ENCODE measurements at regions not wholly inside any gene's neighbourhood (a gene's known extent, or its start where the extent isn't known, plus 50 kb on each side); places are given as distances from the start of the nearest gene placed in this dataset.

GRCh38 chr6:10307028-10307427, 107.8 kb downstream of the TFAP2A start:
- Histone ChIP-seq H3K27me3 (ENCODE audit: control insufficient read depth in 3 of 3, insufficient read depth in 3 of 3, low read length in 2 of 3) (no peaks in the 10 kb centered on the region), H3K9ac (ENCODE audit: insufficient read depth in 1 of 2, low read length in 2 of 2) (no peak overlapping the region), H3K4me1 (ENCODE audit: control insufficient read depth in 5 of 5, insufficient read depth in 5 of 5, low read length in 5 of 5) (no peaks in the 10 kb centered on the region), H3K9me3 (ENCODE audit: control insufficient read depth in 4 of 4, insufficient read depth in 3 of 4, low read length in 3 of 4) (no peaks in the 10 kb centered on the region), H3K27ac (ENCODE audit: low read depth in 1 of 2, low read length in 1 of 2) (no peak overlapping the region), H3K4me3 (no peak overlapping the region), H3K36me3 (ENCODE audit: control insufficient read depth in 4 of 4, insufficient read depth in 4 of 4, low read length in 4 of 4) (no peaks in the 10 kb centered on the region)
- TF ChIP-seq CTCF (IDR thresholded peaks at IDR 0.05; ENCODE audit: control extremely low read depth, extremely low read depth), result no peak
- 97% methylated on average over 7 of the region's 7 CpGs for WGBS, 2 donors
- no peak for DNase-seq
- ATAC-seq (ENCODE audit: insufficient read depth, low FRiP score), result no peak

- Histone ChIP-seq H3K9ac (ENCODE audit: insufficient read depth in 1 of 2, low read length in 2 of 2) (no peak overlapping the region), H3K27ac (ENCODE audit: low read depth in 1 of 2, low read length in 1 of 2) (no peak overlapping the region), H3K27me3 (ENCODE audit: control insufficient read depth in 3 of 3, insufficient read depth in 3 of 3, low read length in 2 of 3) (no peaks in the 10 kb centered on the region), H3K9me3 (ENCODE audit: control insufficient read depth in 4 of 4, insufficient read depth in 3 of 4, low read length in 3 of 4) (no peaks in the 10 kb centered on the region), H3K36me3 (ENCODE audit: control insufficient read depth in 4 of 4, insufficient read depth in 4 of 4, low read length in 4 of 4) (no peaks in the 10 kb centered on the region), H3K4me3 (no peak overlapping the region), H3K4me1 (ENCODE audit: control insufficient read depth in 5 of 5, insufficient read depth in 5 of 5, low read length in 5 of 5) (no peaks in the 10 kb centered on the region)
- no peak for TF ChIP-seq CTCF (IDR thresholded peaks at IDR 0.05; ENCODE audit: control extremely low read depth, extremely low read depth)
- DNase-seq (no peak), ATAC-seq (ENCODE audit: insufficient read depth, low FRiP score) (no peak)
- 80 to 81% methylated on average over 7 of the region's 7 CpGs for WGBS, 2 donors
These were observed 109.0 kb downstream of the TFAP2A start for GRCh38 chr6:10305790-10306415.

GRCh38 chr6:10303608-10304506, 111.0 kb downstream of the TFAP2A start:
- H3K27me3 ChIP-seq (ENCODE audit: control insufficient read depth in 3 of 3, insufficient read depth in 3 of 3, low read length in 2 of 3), result no peaks in the 10 kb centered on the region
- 74 to 75% methylated on average over 7 of the region's 7 CpGs for WGBS, 2 donors
- DNase-seq (no peak), ATAC-seq (ENCODE audit: insufficient read depth, low FRiP score) (no peak)
- H3K36me3 ChIP-seq (ENCODE audit: control insufficient read depth in 4 of 4, insufficient read depth in 4 of 4, low read length in 4 of 4), result no peaks in the 10 kb centered on the region
- no peak overlapping the region for H3K9ac ChIP-seq (ENCODE audit: insufficient read depth in 1 of 2, low read length in 2 of 2)
- no peaks in the 10 kb centered on the region for H3K4me1 ChIP-seq (ENCODE audit: control insufficient read depth in 5 of 5, insufficient read depth in 5 of 5, low read length in 5 of 5)
- H3K27ac ChIP-seq (ENCODE audit: low read depth in 1 of 2, low read length in 1 of 2), result no peak overlapping the region
- H3K9me3 ChIP-seq (ENCODE audit: control insufficient read depth in 4 of 4, insufficient read depth in 3 of 4, low read length in 3 of 4), result no peaks in the 10 kb centered on the region
- TF ChIP-seq CTCF (IDR thresholded peaks at IDR 0.05; ENCODE audit: control extremely low read depth, extremely low read depth), result no peak
- H3K4me3 ChIP-seq, result no peak overlapping the region
